Suprapubic skin (tissue), 4 donors: ENCODE measurements at regions not wholly inside any gene's neighbourhood (a gene's known extent, or its start where the extent isn't known, plus 50 kb on each side); places are given as distances from the start of the nearest gene placed in this dataset.

Experiments used
- DNase-seq, 2 donors: peaks; one replicate each; pipeline ENCODE4 v3.0.0-alpha.2; 2019; ENCODE audit warnings: low spot score in 2 of 2
- H3K27ac ChIP-seq: fragments of 200-600 bp; sonication (generic); one replicate; pipeline ENCODE4 v1.5.1; 2019
- H3K27me3 ChIP-seq: fragments of 200-600 bp; sonication (generic); one replicate; pipeline ENCODE4 v1.5.1; 2019
- H3K36me3 ChIP-seq: fragments of 200-600 bp; sonication (generic); one replicate; pipeline ENCODE4 v1.5.1; 2019
- H3K4me1 ChIP-seq: fragments of 200-600 bp; sonication (generic); one replicate; pipeline ENCODE4 v1.5.1; 2019
- H3K4me3 ChIP-seq: fragments of 200-600 bp; sonication (generic); one replicate; pipeline ENCODE4 v1.5.1; 2019; ENCODE audit warnings: mild to moderate bottlenecking
- H3K9me3 ChIP-seq: fragments of 200-600 bp; sonication (generic); one replicate; pipeline ENCODE4 v1.5.1; 2019
- CTCF ChIP-seq, 2 donors: fragments of 200-600 bp in 1 of 2; fragments of 450-650 bp in 1 of 2; sonication (generic) in 1 of 2; IDR thresholded peaks; one replicate each; pipeline ENCODE4 v1.5.1; 2016 to 2019; ENCODE audit warnings: antibody characterized with exemption in 2 of 2, mild to moderate bottlenecking in 1 of 2, moderate library complexity in 1 of 2
- EP300 ChIP-seq: sonication (generic); formaldehyde crosslinking; IDR thresholded peaks from one replicate; pipeline ENCODE4 v1.6.1; 2017; ENCODE audit warnings: antibody characterized with exemption
- POLR2A ChIP-seq, 2 donors: fragments of 450-650 bp; IDR thresholded peaks; one replicate each; pipeline ENCODE4 v1.6.1; 2017; ENCODE audit warnings: antibody characterized with exemption in 2 of 2, mild to moderate bottlenecking in 2 of 2, moderate library complexity in 2 of 2
- POLR2AphosphoS5 ChIP-seq, 3 donors: sonication (generic); formaldehyde crosslinking; IDR thresholded peaks; one replicate each; pipeline ENCODE4 v1.6.1; 2017; ENCODE audit warnings: antibody characterized with exemption in 3 of 3
- WGBS: methylation state at CpG from one replicate; pipeline ENCODE4 v1.1.5; 2018; 5-methylcytosine and 5-hydroxymethylcytosine counted together

GRCh38 chr18:57916684-57917083 lies 113.6 kb upstream of the ATP8B1 start:
- TF ChIP-seq CTCF (IDR thresholded peaks at IDR 0.05) (no peak), EP300 (no peak), POLR2A (IDR thresholded peaks at IDR 0.05) (no peak), POLR2AphosphoS5 (IDR thresholded peaks at IDR 0.05) (no peak)
- Histone ChIP-seq H3K27me3 (no peaks in the 10 kb centered on the region), H3K4me3 (no peak overlapping the region), H3K36me3 (no peaks in the 10 kb centered on the region), H3K9me3 (no peaks in the 10 kb centered on the region), H3K4me1 (peaks cover 9% of the 10 kb centered on the region), H3K27ac (no peak overlapping the region)
- no peak for DNase-seq
- 93% methylated on average over 3 of the region's 3 CpGs for WGBS

- Histone ChIP-seq H3K36me3 (no peaks in the 10 kb centered on the region), H3K4me3 (no peak overlapping the region), H3K27me3 (no peaks in the 10 kb centered on the region), H3K9me3 (no peaks in the 10 kb centered on the region), H3K4me1 (peaks cover 9% of the 10 kb centered on the region), H3K27ac (peak overlapping the region; percentile 68)
- no peak for DNase-seq
- WGBS = 66% methylated on average over 5 of the region's 5 CpGs
- TF ChIP-seq POLR2A (IDR thresholded peaks at IDR 0.05) (no peak), CTCF (IDR thresholded peaks at IDR 0.05) (no peak), POLR2AphosphoS5 (IDR thresholded peaks at IDR 0.05) (no peak), EP300 (no peak)
These were observed 112.9 kb upstream of the ATP8B1 start for GRCh38 chr18:57915865-57916582.

GRCh38 chr18:57915248-57915647 lies 112.1 kb upstream of the ATP8B1 start:
- 64% methylated on average over 2 of the region's 2 CpGs for WGBS
- Histone ChIP-seq H3K4me3 (no peak overlapping the region), H3K9me3 (no peaks in the 10 kb centered on the region), H3K27me3 (no peaks in the 10 kb centered on the region), H3K27ac (no peak overlapping the region), H3K4me1 (peaks cover 9% of the 10 kb centered on the region), H3K36me3 (no peaks in the 10 kb centered on the region)
- TF ChIP-seq CTCF (IDR thresholded peaks at IDR 0.05) (no peak), EP300 (no peak), POLR2A (IDR thresholded peaks at IDR 0.05) (no peak), POLR2AphosphoS5 (IDR thresholded peaks at IDR 0.05) (no peak)
- no peak for DNase-seq

GRCh38 chr18:57913686-57914085 lies 110.6 kb upstream of the ATP8B1 start:
- no peaks in the 10 kb centered on the region for H3K36me3 ChIP-seq
- H3K27ac ChIP-seq = no peak overlapping the region
- 80% methylated on average over 5 of the region's 5 CpGs for WGBS
- no peak overlapping the region for H3K4me3 ChIP-seq
- no peaks in the 10 kb centered on the region for H3K27me3 ChIP-seq
- no peak for DNase-seq
- H3K9me3 ChIP-seq = no peaks in the 10 kb centered on the region
- peaks cover 9% of the 10 kb centered on the region for H3K4me1 ChIP-seq
- no peak for TF ChIP-seq EP300
- TF ChIP-seq POLR2AphosphoS5 (IDR thresholded peaks at IDR 0.05) = no peak
- TF ChIP-seq CTCF (IDR thresholded peaks at IDR 0.05) = no peak

GRCh38 chr18:57910817-57911216 lies 107.7 kb upstream of the ATP8B1 start:
- TF ChIP-seq EP300 (no peak), CTCF (IDR thresholded peaks at IDR 0.05) (peak in 1 of 2 donors; percentile 10)
- Histone ChIP-seq H3K27me3 (no peaks in the 10 kb centered on the region), H3K9me3 (no peaks in the 10 kb centered on the region), H3K4me3 (no peak overlapping the region), H3K4me1 (peaks cover 2% of the 10 kb centered on the region), H3K36me3 (no peaks in the 10 kb centered on the region), H3K27ac (no peak overlapping the region)
- DNase-seq = no peak
- 87% methylated on average over 7 of the region's 7 CpGs for WGBS
